HG03558 (cell line): ENCODE measurements at regions not wholly inside any gene's neighbourhood (a gene's known extent, or its start where the extent isn't known, plus 50 kb on each side); places are given as distances from the start of the nearest gene placed in this dataset.
"Not testable (repeated sequence)": the region's sequence is repeated elsewhere in the genome, so short reads cannot be mapped to it uniquely, and the experiment has no call there.

Experiments
- ATAC-seq: cut with Tn5 transposase; IDR thresholded peaks from one replicate; pipeline ENCODE4 v1.9.1; 2021; ENCODE audit warnings: moderate number of reproducible peaks; ENCODE audit not compliant: unreplicated experiment; ENCODE audit errors: extremely low read depth

- ATAC-seq: no peak
These were observed 1702.9 kb upstream of the B3GALT2 start for GRCh38 chr1:194889310-194889709.

DNA sequence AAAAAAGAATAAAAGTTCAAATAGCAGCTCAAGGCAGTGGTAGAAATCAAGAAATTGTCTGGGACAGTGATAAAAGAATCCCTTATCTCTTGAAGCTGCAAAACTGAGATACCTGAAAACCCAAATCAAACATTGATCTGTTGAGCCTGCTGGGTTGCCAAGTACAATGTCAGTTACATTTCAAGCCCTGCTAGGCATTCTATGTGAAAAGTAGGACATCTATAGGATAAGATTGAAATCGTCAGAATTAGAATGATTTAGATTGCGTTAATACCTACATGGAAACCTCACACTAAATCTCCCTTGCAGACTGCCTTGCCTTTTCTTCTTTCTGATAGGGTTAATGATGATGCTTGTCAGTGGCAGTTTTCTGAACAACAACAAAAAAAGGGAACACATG lies 1684.4 kb upstream of the B3GALT2 start:
- no peak for ATAC-seq

DNA sequence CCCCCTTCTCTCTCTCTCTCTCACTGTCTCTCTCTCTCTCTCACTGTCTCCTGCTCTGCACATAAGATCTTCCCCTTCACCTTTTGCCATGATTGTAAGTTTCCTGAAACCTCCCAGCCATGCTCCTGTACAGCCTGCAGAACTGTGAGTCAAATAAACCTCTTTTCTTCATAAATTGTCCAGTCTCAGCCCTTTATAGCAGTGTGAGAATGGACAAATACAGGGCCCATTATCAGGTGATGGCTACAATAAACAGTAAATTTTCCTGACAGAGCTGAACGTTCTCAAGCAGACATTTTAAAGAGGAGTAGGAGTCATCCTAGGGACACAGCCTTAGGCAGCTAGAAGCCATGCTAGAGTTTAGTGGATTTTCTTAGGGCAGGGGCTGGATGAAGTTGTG lies 1679.7 kb upstream of the B3GALT2 start:
- ATAC-seq: no peak

DNA sequence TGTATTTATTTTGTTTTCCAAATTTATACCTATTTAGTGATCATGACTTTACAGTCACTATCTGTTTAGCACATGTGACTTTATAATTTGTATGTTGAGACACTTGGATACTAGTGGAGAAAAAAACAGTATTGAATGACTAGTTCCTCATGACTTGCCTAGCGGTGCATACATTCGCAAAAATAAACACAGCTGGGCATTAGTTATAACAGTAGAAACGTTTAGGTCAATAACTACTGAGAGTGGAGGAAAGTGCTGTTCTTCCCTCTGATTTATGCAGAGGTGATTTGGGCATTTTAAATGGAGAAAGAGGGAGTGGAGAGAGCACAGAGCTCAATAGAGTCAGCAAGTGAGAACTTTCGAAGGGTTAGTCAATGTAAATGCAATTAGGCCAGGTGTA lies 1679.0 kb upstream of the B3GALT2 start:
- no peak for ATAC-seq

GRCh38 chr1:194862129-194862528 lies 1675.7 kb upstream of the B3GALT2 start:
- ATAC-seq: no peak

DNA sequence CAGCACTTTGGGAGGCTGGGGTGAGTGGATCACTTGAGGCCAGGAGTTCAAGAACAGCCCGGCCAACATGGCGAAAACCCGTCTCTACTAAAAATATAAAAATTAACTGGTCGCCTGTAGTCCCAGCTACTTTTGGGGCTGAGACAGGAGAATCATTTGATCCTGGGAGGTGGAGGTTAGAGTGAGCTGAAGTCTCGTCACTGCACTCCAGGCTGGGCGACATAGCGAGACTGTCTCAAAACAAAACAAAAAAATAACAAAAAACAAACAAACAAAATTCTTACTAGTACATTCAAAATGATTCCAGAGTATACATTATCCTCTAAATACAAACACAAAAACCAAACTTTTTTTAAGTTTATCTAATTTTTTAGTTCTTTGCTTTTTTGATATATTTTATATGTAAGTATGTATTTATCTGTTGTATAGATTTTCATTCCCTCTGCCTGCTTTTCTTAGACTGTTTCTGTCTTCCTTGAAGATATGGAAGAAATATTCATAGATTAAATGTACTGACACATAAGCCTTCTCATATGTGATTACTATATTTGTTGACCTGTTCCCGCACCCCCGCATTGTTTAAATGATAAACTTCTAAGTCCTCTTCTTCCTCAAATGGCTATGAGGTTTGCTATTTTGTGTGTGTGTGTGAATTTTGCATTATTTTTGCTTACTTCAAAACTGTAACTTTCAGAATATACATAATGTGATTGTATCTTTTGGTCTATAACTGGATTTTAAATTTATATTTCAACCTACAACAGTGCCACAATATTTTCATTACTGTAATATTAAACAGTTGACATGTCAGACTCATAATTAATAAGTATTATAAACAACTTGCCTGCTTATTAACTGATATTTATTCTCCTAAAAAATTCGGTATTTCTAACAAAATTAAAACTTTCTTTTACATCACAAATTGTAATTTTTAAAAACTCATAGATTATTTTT lies 1674.1 kb upstream of the B3GALT2 start:
- ATAC-seq: no peak

GRCh38 chr1:194859481-194860154 lies 1673.2 kb upstream of the B3GALT2 start:
- not testable (repeated sequence) for ATAC-seq

DNA sequence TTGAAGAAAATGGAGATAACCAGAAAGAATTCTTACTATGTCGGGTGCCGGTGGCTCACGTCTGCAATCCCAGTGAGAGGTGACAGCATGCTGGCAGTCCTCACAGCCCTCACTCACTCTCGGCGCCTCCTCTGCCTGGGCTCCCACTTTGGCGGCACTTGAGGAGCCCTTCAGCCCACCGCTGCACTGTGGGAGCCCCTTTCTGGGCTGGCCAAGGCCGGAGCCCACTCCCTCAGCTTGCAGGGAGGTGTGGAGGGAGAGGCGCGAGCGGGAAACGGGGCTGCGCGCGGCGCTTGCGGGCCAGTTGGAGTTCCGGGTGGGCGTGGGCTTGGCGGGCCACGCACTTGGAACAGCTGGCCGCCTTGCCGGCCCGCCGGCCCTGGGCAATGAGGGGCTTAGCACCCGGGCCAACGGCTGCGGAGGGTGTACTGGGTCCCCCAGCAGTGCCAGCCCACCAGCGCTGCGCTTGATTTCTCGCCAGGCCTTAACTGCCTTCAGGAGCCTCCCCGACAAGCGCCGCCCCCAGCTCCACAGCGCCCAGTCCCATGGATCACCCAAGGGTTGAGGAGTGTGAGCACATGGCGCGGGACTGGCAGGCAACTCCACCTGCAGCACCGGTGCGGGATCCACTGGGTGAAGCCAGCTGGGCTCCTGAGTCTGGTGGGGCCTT lies 1672.5 kb upstream of the B3GALT2 start:
- ATAC-seq: not testable (repeated sequence)

GRCh38 chr1:194857413-194857812 lies 1671.0 kb upstream of the B3GALT2 start:
- no peak for ATAC-seq

DNA sequence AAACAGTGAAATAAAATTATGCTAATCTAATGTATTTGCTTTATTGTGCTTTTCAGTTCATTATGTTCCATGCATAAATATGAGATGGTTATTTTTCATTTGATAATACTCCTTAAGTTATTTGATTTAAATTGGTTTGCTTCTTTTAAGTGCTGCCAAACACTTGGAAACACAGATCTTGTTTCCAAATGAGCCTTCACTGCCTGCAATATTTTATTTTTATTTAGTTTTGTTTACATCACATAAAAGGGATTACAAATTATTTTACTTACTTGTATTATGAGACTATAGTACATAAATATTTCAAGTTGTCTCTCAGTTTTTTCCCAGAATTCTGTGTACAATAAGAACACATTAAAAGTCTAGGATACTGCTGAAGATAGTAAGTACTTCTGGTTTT lies 1662.4 kb upstream of the B3GALT2 start:
- no peak for ATAC-seq

DNA sequence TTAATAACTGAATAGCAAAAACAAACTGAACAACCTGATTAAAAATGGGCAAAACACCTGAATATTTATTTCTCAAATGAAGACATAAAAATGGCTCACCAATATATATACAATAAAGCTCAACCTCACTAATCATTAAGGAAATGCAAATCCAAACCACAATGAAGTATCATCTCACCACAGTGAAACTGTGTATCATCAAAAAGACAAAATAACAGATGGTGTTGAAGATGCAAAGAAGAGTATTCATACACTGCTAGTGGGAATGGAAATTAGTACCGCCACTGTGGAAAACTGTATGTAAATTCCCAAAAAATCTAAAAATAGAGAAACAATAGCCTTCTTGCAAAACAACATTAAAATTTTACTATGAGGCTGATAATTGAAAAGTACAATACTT lies 1660.1 kb upstream of the B3GALT2 start:
- peak; percentile 82 for ATAC-seq

- no peak for ATAC-seq
These were observed 1656.7 kb upstream of the B3GALT2 start for GRCh38 chr1:194843077-194843476.

- no peak for ATAC-seq
These were observed 1646.7 kb upstream of the B3GALT2 start for GRCh38 chr1:194833111-194833510.

DNA sequence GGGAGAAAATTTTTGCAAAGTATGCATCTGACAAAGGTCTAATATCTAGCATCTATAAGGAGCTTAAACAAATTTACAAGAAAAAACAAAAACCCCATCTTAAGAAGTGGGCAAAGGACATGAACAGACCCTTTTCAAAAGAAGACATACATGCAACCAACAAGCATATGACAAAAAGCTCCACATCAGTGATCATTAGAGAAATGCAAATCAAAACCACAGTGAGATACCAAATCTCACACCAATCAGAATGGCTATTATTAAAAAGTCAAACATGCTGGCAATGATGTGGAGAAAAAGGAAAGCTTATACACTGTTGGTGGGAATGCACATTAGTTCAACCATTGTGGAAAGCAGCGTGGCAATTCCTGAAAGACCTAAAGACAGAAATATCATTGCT lies 1645.2 kb upstream of the B3GALT2 start:
- ATAC-seq: not testable (repeated sequence)

DNA sequence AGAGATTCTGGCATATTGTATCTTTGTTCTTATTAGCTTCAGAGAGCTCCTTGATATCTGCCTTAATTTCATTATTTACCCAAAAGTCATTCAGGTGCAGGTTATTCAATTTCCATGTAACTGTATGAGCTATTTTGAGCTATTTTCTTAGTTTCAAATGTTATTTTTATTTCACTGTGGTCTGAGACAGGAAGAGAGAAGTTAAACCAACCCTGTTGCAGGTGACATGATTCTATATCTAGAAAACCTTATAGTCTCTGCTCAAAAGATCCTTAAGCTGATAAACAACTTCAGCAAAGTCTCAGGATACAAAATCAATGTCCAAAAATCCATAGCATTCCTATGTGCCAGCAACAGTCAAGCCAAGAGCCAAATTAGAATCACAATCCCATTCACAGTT lies 1644.0 kb upstream of the B3GALT2 start:
- peak; percentile 96 for ATAC-seq

DNA sequence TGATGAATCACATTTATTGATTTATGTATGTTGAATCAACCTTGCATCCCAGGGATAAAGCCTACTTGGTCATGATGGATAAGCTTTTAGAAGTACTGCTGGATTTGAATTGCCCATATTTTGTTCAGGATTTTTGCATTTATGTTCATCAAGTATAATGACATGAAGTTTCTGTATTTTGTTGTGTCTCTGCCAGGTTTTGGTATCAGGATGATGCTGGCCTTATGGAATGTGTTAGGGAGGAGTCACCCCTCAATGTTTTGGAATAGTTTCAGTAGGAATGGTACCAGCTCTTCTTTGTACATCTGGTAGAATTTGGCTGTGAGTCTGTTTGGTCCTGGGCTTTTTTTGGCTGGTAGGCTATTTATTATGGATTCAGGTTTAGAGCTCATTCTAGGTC lies 1643.1 kb upstream of the B3GALT2 start:
- ATAC-seq: no peak

- ATAC-seq: no peak
These were observed 1639.0 kb upstream of the B3GALT2 start for GRCh38 chr1:194825382-194825781.

GRCh38 chr1:194821091-194821490 lies 1634.7 kb upstream of the B3GALT2 start:
- no peak for ATAC-seq

GRCh38 chr1:194818674-194819073 lies 1632.3 kb upstream of the B3GALT2 start:
- ATAC-seq: no peak

DNA sequence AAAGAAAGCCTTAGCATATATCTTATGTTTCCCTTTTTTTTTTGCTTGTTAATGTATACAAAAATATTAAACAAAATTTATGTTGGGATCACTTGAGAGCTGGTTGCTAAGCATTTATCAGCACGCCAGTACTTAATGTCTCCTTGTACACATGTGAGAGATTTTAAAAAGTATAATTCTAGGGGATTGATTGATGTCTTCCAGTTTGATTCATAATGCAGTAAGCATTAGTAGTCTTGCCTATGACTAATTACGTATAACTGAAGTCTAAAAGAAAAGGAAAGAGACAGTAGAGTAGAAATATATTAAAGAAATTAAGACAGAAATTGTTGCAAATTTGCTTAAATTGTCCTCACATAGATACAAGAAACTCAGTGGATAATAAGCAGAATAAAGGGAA lies 1630.4 kb upstream of the B3GALT2 start:
- ATAC-seq: no peak

GRCh38 chr1:194813096-194813495 lies 1626.7 kb upstream of the B3GALT2 start:
- ATAC-seq: no peak
